SK-N-SH (cell line): ENCODE measurements at regions not wholly inside any gene's neighbourhood (a gene's known extent, or its start where the extent isn't known, plus 50 kb on each side); places are given as distances from the start of the nearest gene placed in this dataset.

Source experiments
- CHD2 ChIP-seq: fragments of 150-350 bp; IDR thresholded peaks from 2 replicates; pipeline ENCODE4 v1.6.1; 2018; ENCODE audit warnings: low read length; ENCODE audit not compliant: partially characterized antibody
- FOSL2 ChIP-seq: IDR thresholded peaks from 2 replicates; pipeline ENCODE4 v1.4.0; 2012; ENCODE audit warnings: low read depth, mild to moderate bottlenecking, moderate library complexity, borderline replicate concordance
- POLR2AphosphoS5 ChIP-seq: IDR thresholded peaks from 2 replicates; pipeline ENCODE4 v1.6.1; 2012; ENCODE audit warnings: low read depth, low read length
- SIN3A ChIP-seq: IDR thresholded peaks from 2 replicates; pipeline ENCODE4 v1.6.1; 2012; ENCODE audit warnings: low read depth, mild to moderate bottlenecking, low read length, moderate library complexity, borderline replicate concordance
- SMC3 ChIP-seq: IDR thresholded peaks from 2 replicates; pipeline ENCODE4 v1.6.1; 2012; ENCODE audit warnings: low read depth, low read length, improper control_type of control experiment
- TF ChIP-seq, protein P1 (sequence below): fragments of 200-600 bp; sonication (generic); IDR thresholded peaks from 2 replicates; pipeline ENCODE4 v1.6.1; 2017; ENCODE audit warnings: antibody characterized with exemption, mild to moderate bottlenecking, moderate library complexity
- TF ChIP-seq, protein P2 (sequence below): IDR thresholded peaks from 2 replicates; pipeline ENCODE4 v1.4.0; 2012; ENCODE audit warnings: low read depth, borderline replicate concordance
- TF ChIP-seq, protein P3 (sequence below): IDR thresholded peaks from 2 replicates; pipeline ENCODE4 v1.4.0; 2012; ENCODE audit warnings: low read depth, borderline replicate concordance
- TF ChIP-seq, protein P4 (sequence below): IDR thresholded peaks from 2 replicates; pipeline ENCODE4 v1.6.1; 2012; ENCODE audit warnings: mild to moderate bottlenecking, low read depth, low read length, moderate library complexity

DNA sequence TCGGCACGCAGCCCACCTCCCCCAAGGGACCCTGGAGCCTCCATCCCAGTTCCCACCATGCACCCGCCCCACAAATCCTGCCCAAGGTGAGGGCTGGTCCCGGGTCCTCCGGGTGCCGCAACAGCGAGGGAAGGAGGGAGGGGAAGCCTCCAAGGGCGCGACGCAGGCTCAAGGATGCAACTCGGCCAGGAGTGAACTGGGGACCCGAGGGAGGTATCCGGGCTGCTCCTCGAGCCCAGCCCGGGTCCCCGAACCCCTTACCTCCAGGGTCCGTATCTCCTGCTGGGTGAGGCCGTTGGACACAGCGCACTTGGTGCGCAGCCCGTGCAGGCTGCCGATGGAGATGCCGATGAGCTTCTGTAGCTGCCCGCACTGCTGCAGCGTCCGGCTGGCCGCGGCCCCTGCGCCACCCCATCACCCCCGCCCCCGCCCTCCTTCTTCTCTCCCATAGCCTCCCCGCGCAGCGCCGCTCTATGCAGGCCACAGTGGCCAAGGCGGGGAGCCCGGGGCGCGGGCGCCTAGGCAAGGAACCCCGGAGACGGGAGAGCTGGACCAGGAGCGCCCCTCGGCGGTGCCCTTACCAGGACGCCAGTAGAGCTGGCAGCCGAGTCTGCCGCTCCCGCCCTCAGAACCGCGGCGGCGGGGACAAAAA, 124.1 kb downstream of the ANKRD30BL start:
- TF ChIP-seq, protein P1, sequence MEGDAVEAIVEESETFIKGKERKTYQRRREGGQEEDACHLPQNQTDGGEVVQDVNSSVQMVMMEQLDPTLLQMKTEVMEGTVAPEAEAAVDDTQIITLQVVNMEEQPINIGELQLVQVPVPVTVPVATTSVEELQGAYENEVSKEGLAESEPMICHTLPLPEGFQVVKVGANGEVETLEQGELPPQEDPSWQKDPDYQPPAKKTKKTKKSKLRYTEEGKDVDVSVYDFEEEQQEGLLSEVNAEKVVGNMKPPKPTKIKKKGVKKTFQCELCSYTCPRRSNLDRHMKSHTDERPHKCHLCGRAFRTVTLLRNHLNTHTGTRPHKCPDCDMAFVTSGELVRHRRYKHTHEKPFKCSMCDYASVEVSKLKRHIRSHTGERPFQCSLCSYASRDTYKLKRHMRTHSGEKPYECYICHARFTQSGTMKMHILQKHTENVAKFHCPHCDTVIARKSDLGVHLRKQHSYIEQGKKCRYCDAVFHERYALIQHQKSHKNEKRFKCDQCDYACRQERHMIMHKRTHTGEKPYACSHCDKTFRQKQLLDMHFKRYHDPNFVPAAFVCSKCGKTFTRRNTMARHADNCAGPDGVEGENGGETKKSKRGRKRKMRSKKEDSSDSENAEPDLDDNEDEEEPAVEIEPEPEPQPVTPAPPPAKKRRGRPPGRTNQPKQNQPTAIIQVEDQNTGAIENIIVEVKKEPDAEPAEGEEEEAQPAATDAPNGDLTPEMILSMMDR = peak; percentile 11; the same call in 1 of the 2 replicates
- no peak for TF ChIP-seq CHD2
- TF ChIP-seq POLR2AphosphoS5 = no peak
- no peak for TF ChIP-seq FOSL2
- TF ChIP-seq SIN3A = no peak
- TF ChIP-seq, protein P2, sequence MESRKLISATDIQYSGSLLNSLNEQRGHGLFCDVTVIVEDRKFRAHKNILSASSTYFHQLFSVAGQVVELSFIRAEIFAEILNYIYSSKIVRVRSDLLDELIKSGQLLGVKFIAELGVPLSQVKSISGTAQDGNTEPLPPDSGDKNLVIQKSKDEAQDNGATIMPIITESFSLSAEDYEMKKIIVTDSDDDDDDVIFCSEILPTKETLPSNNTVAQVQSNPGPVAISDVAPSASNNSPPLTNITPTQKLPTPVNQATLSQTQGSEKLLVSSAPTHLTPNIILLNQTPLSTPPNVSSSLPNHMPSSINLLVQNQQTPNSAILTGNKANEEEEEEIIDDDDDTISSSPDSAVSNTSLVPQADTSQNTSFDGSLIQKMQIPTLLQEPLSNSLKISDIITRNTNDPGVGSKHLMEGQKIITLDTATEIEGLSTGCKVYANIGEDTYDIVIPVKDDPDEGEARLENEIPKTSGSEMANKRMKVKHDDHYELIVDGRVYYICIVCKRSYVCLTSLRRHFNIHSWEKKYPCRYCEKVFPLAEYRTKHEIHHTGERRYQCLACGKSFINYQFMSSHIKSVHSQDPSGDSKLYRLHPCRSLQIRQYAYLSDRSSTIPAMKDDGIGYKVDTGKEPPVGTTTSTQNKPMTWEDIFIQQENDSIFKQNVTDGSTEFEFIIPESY = no peak
- TF ChIP-seq SMC3 = no peak
- TF ChIP-seq, protein P3, sequence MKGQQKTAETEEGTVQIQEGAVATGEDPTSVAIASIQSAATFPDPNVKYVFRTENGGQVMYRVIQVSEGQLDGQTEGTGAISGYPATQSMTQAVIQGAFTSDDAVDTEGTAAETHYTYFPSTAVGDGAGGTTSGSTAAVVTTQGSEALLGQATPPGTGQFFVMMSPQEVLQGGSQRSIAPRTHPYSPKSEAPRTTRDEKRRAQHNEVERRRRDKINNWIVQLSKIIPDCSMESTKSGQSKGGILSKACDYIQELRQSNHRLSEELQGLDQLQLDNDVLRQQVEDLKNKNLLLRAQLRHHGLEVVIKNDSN = no peak
- TF ChIP-seq, protein P4, sequence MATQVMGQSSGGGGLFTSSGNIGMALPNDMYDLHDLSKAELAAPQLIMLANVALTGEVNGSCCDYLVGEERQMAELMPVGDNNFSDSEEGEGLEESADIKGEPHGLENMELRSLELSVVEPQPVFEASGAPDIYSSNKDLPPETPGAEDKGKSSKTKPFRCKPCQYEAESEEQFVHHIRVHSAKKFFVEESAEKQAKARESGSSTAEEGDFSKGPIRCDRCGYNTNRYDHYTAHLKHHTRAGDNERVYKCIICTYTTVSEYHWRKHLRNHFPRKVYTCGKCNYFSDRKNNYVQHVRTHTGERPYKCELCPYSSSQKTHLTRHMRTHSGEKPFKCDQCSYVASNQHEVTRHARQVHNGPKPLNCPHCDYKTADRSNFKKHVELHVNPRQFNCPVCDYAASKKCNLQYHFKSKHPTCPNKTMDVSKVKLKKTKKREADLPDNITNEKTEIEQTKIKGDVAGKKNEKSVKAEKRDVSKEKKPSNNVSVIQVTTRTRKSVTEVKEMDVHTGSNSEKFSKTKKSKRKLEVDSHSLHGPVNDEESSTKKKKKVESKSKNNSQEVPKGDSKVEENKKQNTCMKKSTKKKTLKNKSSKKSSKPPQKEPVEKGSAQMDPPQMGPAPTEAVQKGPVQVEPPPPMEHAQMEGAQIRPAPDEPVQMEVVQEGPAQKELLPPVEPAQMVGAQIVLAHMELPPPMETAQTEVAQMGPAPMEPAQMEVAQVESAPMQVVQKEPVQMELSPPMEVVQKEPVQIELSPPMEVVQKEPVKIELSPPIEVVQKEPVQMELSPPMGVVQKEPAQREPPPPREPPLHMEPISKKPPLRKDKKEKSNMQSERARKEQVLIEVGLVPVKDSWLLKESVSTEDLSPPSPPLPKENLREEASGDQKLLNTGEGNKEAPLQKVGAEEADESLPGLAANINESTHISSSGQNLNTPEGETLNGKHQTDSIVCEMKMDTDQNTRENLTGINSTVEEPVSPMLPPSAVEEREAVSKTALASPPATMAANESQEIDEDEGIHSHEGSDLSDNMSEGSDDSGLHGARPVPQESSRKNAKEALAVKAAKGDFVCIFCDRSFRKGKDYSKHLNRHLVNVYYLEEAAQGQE = no peak
